Upper lobe of right lung (tissue), 1 donor: ENCODE measurements at regions not wholly inside any gene's neighbourhood (a gene's known extent, or its start where the extent isn't known, plus 50 kb on each side); places are given as distances from the start of the nearest gene placed in this dataset.
A peak's percentile ranks its signal among the peaks of the same experiment; 100 is the strongest.

Experiments
- ATAC-seq: fragments of 200-7000 bp; cut with Tn5 transposase; one replicate; pipeline ENCODE4 v1.9.1; 2020; ENCODE audit warnings: mild to moderate bottlenecking, moderate library complexity
- DNase-seq: peaks from one replicate; pipeline ENCODE4 v3.0.0-alpha.2; 2020
- H3K27ac ChIP-seq: fragments of 200-600 bp; one replicate; pipeline ENCODE4 v1.8.0; 2022
- H3K27me3 ChIP-seq: fragments of 200-600 bp; one replicate; pipeline ENCODE4 v1.8.0; 2022; ENCODE audit warnings: mild to moderate bottlenecking
- H3K36me3 ChIP-seq: fragments of 200-600 bp; one replicate; pipeline ENCODE4 v1.8.0; 2022
- H3K4me1 ChIP-seq: fragments of 200-600 bp; one replicate; pipeline ENCODE4 v1.8.0; 2022
- H3K4me3 ChIP-seq: fragments of 200-600 bp; one replicate; pipeline ENCODE4 v1.8.0; 2022; ENCODE audit warnings: mild to moderate bottlenecking
- H3K9me3 ChIP-seq: fragments of 200-600 bp; one replicate; pipeline ENCODE4 v1.8.0; 2022
- CTCF ChIP-seq: fragments of 200-600 bp; IDR thresholded peaks from one replicate; pipeline ENCODE4 v1.8.0; 2022; ENCODE audit warnings: antibody characterized with exemption
- intact Hi-C: fragments of 100-400 bp; cut with DNase I; formaldehyde crosslinking; loops from one replicate; pipeline ENCODE4 v1.11.0; 2022
- donor health status: DM: no; HTN: yes; CAD: no; lungs with severe emphysema.

DNA sequence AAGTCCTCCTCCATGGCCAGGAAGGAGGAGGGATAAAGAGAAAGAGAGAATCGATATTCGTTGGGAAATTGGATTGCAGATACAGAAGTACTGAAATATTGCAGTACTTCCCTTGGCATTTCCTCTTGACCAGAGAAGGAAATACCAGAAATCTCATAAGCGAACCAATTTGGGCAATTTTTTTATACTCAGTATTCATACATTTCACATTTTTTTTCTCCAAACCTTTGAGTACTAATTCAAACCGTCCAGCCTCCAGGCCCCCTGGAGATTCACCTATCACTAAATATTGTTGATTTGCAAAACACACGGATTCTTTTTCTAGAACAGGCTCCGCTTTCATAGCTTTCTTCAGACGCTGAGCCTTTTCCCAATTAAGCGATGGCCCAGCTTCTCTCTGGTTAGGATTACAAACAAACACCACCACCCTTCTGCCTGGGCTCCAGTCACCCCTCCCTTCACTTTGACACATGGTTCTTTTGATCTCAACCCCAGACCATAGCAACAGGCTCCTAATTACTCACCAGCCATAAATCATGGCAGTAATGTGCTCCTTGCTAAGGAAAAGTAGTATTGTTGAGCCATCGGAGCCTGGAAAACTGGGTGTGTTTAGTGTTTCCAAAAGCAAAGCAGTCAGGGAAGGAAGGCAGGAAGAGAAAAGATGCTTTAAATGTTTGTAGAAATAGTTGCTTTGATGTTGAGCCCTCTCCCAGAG is 138.4 kb upstream of the CCDC68 start:
- H3K27ac ChIP-seq, result no peak overlapping the region
- TF ChIP-seq CTCF, result no peak
- intact Hi-C loops, result no loop called here
- no peaks in the 10 kb centered on the region for H3K36me3 ChIP-seq
- DNase-seq (no peak), ATAC-seq (no peak)
- H3K4me3 ChIP-seq, result no peak overlapping the region
- H3K9me3 ChIP-seq, result no peaks in the 10 kb centered on the region
- H3K27me3 ChIP-seq, result no peaks in the 10 kb centered on the region
- no peaks in the 10 kb centered on the region for H3K4me1 ChIP-seq

GRCh38 chr18:55096263-55096951 is 137.1 kb upstream of the CCDC68 start:
- peak; percentile 31 for TF ChIP-seq CTCF
- ATAC-seq, result peak; percentile 66
- DNase-seq, result no peak

GRCh38 chr18:55095584-55095983 is 136.3 kb upstream of the CCDC68 start:
- Histone ChIP-seq H3K27me3 (no peaks in the 10 kb centered on the region), H3K27ac (no peak overlapping the region), H3K4me1 (no peaks in the 10 kb centered on the region), H3K9me3 (no peaks in the 10 kb centered on the region), H3K4me3 (no peak overlapping the region), H3K36me3 (no peaks in the 10 kb centered on the region)
- no peak for DNase-seq
- intact Hi-C loops, result no loop called here
- no peak for ATAC-seq
- no peak for TF ChIP-seq CTCF

More at GRCh38 chr18:55096263-55096951, 137.1 kb upstream of the CCDC68 start:
- Histone ChIP-seq H3K27ac (no peak overlapping the region), H3K9me3 (no peaks in the 10 kb centered on the region), H3K36me3 (no peaks in the 10 kb centered on the region), H3K4me3 (no peak overlapping the region), H3K4me1 (no peaks in the 10 kb centered on the region), H3K27me3 (no peaks in the 10 kb centered on the region)
- intact Hi-C loops, result no loop called here

DNA sequence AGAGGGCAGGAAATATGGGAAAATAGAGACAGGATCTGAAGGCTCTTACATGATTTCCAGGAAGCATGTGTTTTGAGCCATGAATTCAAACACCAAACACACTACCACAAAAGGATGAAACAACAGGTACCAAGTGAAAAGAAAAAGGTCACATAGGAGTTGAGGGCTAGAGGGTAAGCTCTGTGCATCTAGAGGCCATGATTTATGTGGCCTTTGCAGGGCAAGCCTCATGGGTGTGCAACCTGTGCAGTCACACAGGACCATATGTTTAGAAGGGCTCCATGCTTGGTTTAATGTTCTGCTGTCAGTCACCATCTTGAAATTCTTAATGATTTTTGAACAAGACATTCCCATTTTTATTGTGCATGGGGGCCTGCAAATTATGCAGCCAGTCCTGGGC is 134.5 kb upstream of the CCDC68 start:
- ATAC-seq (no peak), DNase-seq (no peak)
- intact Hi-C loops, result no loop called here
- Histone ChIP-seq H3K9me3 (no peaks in the 10 kb centered on the region), H3K27ac (no peak overlapping the region), H3K27me3 (no peaks in the 10 kb centered on the region), H3K4me1 (no peaks in the 10 kb centered on the region), H3K36me3 (no peaks in the 10 kb centered on the region), H3K4me3 (no peak overlapping the region)
- no peak for TF ChIP-seq CTCF

DNA sequence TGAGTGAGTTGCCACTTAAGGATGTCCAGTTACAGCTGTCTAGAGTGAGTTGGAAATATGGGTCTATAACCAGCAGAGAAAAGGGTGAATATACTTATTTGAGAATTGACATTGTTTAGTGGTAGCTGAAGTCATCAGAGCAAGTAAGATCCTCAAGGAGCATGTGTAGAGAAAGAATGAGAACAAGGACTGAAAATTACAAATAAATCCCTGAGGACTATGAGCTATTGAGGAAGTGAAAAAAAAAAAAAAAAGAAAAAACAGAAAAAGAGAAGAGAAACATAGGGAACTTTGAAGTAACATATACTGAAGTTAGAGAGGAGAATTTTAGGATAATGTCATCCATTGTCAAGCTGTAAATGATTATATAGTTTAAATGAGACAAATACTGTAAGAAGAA is 134.0 kb upstream of the CCDC68 start:
- H3K36me3 ChIP-seq, result no peaks in the 10 kb centered on the region
- DNase-seq (no peak), ATAC-seq (no peak)
- H3K4me1 ChIP-seq, result no peaks in the 10 kb centered on the region
- no peaks in the 10 kb centered on the region for H3K9me3 ChIP-seq
- TF ChIP-seq CTCF, result no peak
- no peak overlapping the region for H3K4me3 ChIP-seq
- H3K27ac ChIP-seq, result no peak overlapping the region
- H3K27me3 ChIP-seq, result no peaks in the 10 kb centered on the region
- intact Hi-C loops, result no loop called here
